ENCODE measurements at regions not wholly inside any gene's neighbourhood (a gene's known extent, or its start where the extent isn't known, plus 50 kb on each side); places are given as distances from the start of the nearest gene placed in this dataset.

- TF ChIP-seq NFIC (IDR thresholded peaks at IDR 0.05) (no peak), RAD21 (IDR thresholded peaks at IDR 0.05; ENCODE audit: low read depth) (no peak), TAF1 (IDR thresholded peaks at IDR 0.05; ENCODE audit: low read depth) (no peak), CEBPB (IDR thresholded peaks at IDR 0.05) (no peak), FOXM1 (IDR thresholded peaks at IDR 0.05; ENCODE audit: borderline replicate concordance, low read depth) (no peak), MAX (IDR thresholded peaks at IDR 0.05) (no peak), ZBTB7A (IDR thresholded peaks at IDR 0.05; ENCODE audit: low read depth) (no peak), EP300 (IDR thresholded peaks at IDR 0.05; ENCODE audit: borderline replicate concordance) (no peak)
Observed at GRCh38 chr10:4736608-4737007, 89.4 kb upstream of the AKR1E2 start.

Measured in Ishikawa (cell line).